HuH-7.5 (cell line): ENCODE measurements at regions not wholly inside any gene's neighbourhood (a gene's known extent, or its start where the extent isn't known, plus 50 kb on each side); places are given as distances from the start of the nearest gene placed in this dataset.

ENCODE experiments used
- DNase-seq: peaks from one replicate; pipeline ENCODE4 v3.0.0; 2011; ENCODE audit warnings: low spot score

DNA sequence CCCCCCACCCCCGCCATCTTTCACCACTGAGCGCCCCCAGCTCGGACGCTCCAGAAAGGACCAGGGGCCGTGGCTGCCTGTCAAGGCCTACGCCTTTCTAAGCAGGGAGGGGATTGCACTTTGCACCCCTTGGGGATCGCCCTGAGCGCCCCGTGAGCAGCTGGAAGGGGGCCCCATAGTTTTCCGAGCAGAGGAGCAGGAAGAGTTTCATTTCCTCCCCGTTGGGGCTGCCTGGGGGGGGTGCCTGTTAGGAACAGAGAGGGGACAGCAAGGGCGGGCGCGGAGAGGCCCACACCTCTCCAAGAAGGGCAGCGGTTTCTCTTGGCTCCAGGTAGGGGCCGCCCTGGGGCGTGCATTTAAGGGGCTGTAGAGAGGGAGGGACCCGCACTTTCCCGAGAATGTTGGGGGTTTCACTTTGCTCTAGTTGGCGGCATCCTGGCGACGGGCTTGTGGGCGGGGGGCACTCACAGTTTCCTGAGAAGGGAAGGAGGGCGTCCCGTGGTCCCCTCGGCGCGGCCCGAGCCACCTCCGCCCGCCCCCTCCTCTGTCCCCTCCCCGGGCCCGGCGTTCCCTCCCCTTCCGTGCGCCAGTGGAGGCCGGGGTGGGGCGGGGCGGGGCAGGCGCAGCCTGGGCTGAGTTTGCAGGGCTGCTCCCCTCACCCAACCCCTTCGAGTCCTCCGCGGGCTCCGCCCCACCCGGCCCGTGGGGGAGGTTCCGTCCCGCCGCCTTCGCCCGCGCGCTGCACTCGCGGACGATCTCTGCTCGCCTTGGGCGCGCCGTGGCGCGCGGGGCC is 82.3 kb upstream of the CD99 start:
- peak; percentile 54 for DNase-seq

DNA sequence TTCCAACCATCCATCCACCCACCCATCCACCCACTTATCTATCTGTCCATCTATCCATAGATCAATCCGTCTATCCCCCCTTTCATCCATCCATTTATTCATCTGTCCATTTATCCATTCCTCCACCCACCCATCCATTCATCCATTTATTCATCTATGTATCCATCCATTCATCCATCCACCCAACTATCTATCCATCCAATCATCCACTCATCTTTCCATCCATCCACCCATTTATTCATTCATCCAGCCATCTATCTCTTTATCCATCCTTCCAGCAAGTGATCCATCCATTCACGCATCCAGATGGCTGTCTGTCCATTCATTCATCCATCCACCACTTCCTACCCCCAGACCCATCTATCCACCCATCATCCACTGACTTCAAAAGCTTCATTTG is 84.0 kb upstream of the CD99 start:
- DNase-seq: no peak

DNA sequence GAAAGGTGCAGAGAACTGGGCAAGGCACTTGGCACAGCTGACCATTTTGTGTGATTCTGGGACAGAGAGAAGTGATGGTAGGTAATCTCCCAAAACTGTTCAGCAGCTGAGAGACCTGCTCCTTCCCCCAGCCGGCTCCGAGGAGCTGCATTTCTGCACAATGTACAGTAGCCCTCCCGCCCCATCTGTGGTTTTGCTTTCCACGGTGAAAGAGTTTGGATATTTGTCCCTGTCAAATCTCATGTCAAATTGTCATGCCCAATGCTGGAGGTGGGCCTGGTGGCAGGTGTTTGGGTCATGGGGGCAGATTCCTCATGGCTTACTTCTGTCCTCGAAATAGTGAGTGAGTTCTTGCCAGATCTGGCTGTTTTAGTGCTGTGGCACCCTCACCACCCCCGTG is 90.5 kb upstream of the CD99 start:
- DNase-seq: no peak

DNA sequence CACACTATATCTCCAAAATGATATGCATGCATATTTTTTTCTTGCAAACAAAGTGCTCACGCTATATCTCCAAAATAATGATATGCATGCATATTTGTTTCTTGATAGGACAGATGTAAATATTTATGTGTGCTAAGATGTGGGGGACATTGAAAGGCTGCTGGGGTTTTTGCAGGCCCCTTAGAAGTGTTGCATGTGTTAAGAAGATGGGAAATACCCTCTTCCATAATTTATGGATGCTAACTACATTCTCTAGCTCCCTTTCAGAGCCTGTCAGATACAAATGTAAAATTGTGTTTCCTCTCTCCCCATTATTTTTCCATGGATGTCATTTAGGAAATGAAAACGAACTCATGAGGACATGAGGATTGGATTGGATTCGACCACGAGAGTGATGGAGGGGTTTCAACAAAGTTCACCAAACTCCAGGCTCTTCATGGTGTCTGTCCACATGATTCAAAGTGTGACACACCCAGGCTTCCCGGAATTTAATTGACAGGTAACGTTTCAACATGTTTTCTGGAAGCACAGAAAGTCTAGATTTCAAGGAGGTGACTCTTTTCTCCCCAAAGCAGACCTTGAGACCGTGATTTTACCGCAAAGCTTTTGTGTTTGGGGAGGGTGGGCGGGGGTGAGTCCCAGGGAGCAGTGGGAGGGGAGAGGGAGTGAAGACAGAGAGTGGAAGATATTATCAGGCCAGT is 94.4 kb upstream of the CD99 start:
- no peak for DNase-seq

DNA sequence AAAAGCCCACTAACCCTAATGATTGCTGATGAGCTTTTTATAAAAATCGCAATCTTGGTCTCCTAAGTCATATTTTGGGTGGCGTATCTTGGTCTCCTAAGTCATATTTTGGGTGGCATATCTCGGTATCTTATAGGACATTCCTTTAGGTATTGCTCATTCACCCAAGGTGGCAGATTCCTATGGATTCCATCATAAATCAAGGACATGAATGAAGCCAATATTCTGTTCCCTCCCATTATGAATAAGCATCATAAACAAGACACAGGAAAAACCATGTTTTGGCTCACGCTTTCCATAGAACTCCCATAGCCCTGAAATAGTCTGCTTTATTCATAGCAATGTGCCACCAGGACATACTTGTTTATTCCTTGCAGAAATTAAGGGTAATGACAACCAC is 95.0 kb upstream of the CD99 start:
- no peak for DNase-seq

DNA sequence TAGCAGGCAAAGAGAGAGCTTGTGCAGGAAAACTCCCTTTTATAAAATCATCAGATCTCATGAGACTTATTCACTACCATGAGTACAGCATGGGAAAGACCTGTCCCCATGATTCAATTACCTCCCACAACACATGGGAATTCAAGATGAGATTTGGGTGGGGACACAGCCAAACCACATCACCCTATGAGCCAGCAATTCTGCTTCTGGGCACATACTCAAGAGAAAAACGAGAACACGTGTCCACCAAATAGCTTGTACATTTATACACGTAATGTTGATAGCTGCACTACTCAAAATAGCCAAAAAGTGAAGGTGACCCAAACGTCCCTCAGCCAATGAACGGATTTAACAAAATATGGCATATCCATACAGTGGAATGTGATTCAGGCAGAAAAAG is 94.5 kb upstream of the DHRSX start:
- DNase-seq: no peak

DNA sequence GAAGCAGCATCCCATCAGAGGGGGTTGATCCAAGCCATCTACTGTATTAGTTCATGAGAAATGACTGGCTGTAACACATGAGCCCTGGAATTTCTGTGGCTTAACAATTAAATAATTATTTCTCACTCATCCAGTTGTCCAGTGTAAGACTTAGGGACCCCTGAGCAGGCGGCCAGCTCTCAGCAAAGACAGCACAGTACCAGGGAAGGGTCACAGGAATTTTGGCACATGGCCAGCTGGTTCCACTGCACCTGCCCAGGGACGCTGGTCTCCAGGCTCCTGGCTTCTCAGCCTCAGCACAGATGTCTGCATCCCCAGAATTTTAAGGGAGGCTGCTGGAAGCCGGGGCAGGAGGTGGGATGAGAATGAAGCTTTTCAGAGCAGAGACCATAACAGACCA is 93.7 kb upstream of the DHRSX start:
- DNase-seq: no peak

DNA sequence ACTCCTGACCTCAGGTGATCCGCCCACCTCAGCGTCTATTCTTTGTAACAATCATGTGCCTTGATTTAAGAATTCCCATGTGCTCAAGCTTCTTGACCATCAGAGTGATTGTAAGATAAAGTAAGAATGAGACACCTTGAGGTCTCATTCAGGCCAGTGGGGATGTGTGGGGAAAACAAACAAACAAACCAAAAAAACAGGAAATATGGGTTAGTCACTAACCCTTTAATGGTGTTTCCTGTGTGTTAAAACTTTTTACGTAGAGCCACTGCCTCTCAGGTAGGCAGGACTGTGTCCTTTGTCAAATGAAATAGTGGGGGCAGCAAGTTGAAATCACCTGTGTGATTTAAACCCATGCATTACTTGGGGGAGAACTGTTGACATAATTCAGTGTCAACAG is 91.5 kb upstream of the DHRSX start:
- DNase-seq: no peak

DNA sequence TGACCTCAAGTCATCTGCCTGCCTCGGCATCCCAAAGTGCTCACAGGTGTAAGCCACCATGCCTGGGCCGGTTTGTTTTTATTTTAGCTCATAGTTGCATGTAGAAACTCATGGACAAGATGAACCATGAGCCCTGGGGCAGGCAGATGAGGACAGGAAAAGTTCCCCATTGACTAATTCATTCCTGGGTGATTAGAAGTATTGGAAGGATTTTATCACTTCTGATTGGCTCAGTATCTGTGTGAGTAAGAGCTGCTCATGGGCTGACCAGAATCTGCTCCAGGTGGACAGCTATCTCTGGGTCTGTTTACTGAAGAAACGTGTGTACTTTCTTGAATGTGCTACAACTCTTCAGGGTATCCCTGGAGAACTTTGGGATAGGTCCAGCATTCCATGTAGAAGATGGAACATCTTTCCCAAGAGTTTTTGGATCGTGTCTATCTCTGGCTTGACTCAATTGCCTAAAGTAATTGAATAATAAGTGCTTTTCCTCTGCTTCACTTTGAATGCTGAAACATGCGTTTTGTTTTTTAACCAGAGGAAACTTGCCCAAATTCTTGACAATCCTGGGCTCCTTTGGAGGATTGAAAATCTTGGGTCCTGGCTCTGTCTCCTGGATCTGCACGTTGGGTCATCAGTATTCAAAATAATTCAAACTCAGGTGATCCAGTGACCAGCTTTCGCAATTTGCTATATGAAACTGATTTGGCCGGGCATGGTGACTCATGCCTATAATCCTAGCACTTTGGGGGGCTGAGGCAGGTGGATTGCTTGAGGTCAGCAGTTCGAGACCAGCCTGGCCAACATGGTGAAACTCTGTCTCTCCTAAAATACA is 88.6 kb upstream of the DHRSX start:
- no peak for DNase-seq

DNA sequence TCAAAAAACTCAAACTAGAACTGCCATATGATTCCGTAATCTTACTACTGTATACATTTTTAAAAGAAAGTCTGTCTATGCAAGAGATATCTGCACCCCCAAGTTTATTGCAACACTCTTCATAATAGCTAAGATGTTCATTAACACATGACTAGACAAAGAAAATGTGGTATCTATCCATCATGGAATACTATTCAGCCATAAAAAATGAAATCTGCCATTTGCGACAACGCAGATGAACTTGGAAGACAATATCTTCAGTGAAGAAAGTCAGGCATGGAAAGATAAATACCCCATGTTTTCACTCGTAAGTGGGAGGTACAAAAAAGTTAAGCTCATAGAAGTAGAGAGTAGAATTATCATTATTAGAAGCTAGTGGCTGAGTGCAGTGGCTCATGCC is 87.3 kb upstream of the DHRSX start:
- no peak for DNase-seq

DNA sequence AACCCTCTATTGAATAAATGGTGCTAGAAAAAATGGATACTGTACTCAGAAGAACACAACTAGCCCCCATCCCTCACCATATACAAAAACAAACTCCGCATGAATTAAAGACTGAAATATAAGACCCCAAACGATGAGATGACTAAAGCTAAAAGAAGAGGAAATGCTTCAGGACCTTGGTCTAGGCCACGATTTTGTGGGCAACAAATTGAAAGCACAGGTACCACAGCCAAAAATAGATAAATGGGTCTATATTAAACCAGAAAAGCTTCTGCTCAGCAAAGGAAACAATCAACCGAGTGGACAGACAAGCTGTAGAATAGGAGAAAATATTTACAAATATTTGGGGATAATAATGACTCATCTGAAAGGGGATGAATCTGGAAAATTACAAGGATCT is 86.4 kb upstream of the DHRSX start:
- no peak for DNase-seq

DNA sequence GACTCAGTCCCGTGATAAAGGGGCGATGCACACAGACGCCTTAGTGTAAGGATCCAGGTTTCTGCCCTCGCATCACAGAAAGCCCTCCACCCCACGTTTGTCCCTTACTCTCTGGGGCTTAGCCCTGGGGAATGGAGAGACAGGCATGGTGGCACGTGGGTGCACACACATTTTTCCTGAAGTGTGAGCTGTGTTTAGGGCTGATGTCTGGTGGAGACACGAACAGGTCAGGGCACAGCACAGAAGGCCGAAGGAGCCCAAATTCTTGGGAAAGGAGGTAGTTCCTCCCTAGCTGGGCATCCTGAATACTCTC is 84.3 kb upstream of the DHRSX start:
- no peak for DNase-seq

DNA sequence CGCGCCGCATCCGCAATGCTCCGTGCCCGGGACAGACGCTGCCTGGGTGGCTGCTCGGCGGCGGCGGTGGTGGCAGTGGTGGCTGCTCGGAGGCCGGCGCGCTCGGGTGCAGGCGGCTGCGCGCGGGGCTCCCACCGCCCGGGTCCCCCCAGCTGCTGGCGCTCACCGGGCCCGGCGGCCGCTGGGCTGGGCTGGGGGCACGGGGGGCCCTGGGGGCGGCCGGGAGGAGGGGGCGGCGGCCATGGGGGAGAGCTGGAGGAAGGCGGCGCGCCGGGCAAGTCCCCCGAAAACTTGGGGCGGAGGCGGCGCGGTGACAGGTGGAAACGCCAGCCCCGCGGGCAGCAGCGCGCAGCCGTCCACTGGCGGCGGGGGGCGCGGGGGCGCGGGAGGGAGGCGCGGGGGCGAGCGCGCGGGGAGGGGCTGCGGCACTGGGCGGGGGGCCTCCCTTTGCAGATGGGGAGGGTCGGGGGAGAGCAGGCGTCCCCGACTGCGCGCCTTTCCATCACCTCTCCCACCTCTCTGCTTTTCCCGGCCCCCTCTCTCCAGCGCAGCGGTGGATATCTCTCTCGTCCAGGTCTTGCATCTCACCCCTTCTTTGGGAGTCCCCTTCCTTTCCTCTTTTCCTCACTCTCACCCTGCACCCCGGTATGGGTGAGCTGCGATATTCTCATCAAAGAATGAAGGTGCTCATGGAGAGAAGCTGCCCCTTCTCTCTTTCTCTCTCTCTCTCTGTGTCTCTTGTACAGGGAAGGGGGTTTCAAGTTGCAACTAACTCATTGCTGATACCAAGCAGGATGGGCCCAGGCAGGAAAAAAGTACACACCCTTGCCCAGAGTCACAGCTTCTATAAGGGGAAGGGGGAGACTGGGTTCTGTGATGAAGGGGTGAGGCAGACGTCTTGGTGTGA is 83.7 kb upstream of the DHRSX start:
- DNase-seq: no peak

DNA sequence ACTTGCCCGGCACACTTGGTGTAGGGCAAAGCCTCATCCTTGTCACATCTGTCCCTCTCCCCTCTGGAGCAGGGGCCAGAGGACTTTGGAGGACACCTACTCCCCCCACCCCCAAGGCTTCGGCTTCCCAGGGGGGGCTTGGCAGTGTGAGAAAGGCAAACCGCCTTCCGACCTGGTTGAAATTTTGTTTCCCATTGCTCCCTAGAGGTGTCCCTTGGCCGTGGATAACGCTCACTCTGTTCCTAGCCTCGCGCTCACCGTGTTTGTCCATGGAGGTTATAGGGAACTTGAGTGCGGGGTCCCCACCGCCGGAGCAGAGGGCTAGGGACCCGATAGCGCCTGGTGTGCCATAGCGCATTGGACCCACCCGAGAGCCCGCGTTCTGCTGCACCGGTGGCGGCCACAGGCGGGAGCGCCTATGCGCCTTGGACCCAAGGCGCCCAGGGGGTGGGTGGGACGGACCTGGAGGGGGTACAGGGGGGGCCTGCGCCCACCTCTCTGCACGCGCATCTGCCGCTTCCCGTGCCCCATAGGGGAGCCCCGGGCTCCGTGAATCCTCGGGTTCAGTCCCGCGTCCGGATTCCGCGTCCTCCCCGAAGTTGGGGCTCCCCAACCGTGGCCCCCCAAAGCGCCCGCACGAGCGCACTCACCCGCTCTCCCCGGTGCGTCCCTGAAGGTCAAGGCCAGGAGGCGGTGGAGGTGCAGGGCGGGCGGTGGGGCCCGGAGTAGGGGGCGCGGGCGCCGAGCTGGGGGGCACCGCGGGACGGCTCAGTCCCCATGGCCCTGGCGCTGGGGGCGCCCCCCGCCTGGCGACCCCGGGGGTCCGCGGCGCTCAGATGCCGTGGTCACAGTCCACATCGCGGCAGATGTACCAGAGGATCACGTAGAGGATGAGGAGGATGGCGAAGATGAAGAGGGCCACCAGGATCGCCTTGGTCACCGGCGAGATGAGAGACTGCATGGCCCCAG is 82.7 kb upstream of the DHRSX start:
- no peak for DNase-seq

DNA sequence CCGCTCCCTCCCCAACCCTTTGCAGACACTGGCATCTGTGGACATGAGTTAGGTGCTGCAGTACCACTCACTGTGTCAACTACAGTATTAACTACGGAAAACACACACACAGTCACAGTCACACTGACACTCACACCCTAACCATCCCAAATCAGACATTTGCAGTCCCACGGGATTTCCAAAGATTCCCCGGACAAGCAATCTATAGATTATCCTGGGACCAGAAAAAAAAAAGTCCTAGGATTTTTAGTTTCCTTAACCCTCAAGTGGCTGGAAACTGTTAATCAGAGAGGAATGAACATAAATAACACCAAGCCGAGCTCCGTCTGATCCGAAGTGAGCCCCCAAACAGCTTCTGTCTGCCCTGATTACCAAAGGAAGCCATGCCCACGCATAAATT is 81.9 kb upstream of the DHRSX start:
- DNase-seq: no peak

DNA sequence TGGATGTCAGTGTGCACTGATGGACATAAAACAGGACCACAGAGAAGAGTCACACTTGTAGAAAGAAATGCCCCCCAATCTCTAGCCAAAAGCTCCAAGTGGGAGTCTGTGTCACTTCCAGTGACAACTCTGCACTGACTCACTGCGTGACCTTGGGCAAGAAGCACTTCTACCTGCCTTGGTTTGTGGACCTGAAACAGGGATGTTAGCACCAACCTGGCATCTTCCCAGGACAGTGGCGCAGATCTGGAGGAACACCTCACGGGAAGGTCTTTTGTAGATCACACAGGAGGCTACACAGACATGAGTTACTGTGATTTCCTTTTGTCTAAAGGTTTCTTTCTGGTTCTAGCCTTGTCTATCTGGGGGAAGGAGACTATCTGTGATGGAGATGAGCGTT is 80.5 kb upstream of the DHRSX start:
- no peak for DNase-seq

DNA sequence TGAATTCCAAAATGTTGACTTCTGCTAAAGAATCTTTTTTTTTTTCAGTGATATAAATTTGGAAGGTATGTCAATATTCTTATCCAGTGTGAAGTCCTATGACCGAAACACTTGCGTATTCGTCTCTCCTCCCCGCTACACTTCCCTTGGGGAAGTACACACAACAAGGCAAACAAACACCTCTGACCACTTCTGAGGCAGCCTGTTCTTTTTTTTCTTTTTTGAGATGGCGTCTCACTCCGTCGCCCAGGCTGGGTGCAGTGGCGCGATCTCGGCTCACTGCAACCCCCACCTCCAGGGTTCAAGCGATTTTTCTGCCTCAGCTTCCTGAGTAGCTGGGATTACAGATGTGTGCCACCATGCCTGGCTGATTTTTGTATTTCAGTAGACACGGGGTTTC is 78.1 kb upstream of the DHRSX start:
- DNase-seq: no peak

DNA sequence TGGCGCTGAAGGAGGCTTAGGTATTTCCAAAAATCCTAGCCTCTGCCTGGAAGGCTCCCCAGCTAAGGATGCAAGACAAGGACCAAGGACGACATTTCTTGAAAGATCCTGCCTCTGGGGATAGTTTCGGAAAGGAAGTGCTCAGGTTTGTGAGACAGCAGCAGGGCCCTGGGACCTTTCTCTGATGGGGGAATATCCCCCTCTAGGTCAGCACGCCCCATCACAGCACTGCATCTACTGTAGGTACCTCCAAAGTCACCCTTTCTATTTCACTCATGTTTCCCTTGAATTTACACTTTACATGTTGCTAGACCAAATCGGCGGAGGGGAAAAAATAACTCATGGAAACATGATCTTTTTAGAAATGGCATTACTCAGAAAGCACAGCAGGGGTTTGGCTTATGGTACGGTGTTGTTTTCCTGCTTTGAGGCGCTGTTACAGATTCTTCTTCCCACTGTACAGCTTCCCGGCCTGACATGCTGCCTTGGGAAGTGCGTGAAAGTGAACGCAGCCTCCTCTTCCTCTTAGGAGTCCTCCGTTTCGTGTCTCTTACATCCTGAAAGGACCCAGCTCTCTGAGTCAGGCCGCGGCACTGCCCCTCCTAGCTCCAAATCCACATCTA is 77.2 kb upstream of the DHRSX start:
- no peak for DNase-seq

DNA sequence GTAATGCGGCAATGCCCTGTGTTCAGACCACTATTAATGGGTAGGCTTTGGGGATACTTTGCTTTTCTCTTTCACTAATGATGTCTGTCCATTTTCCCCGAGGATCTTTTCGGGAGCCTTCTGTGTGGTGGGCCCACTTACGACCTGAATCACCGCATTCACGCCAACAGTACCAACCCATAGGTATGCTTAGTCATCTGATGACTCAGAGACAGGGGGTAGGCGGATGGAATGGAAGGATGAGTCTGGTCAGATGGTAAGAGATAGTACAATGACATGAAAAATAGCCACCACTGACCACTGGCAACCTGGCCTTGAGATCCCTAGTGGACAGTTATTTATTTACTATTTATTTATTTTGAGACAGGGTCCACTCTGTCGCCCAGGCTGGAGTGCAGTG is 76.0 kb upstream of the DHRSX start:
- no peak for DNase-seq

DNA sequence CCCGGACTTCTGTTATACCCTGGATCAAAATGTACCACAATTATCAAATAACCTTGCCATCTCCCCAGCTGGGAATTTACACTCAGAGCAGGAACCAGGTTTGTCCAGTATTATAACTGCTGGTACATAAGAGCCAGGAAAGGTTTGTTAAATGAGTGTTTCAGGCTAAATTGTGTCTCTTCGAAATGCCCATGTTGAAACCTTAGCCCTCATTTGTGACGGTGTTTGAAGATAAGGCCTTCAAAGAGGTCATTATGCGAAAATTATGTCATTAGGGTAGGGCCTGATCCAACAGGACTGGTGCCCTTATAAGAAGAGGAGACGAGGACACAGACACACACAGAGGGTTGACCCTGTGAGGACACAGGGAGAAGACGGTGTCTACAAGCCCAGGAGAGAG is 73.5 kb upstream of the DHRSX start:
- no peak for DNase-seq

DNA sequence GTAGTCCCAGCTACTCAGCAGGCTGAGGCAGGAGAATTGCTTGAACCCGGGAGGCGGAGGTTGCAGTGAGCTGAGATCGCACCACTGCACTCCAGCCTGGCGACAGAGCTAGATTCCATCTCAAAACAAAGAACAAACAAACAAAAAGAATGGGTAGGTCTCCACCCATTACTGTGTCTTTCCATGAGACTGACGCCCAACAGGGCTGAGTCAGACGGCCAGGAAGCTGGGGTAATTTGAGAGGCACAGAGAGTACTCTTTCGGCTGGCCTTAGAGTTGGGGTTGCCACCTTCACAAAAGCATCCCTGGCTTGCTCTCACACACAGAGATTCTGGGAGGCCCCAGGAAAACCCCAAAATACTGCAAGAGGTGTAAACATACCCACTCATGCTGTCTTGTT is 72.0 kb upstream of the DHRSX start:
- no peak for DNase-seq
